Ovary (tissue), 7 donors: ENCODE measurements at regions not wholly inside any gene's neighbourhood (a gene's known extent, or its start where the extent isn't known, plus 50 kb on each side); places are given as distances from the start of the nearest gene placed in this dataset.
A peak's percentile ranks its signal among the peaks of the same experiment; 100 is the strongest.

Experiments used
- DNase-seq, 5 donors: peaks; one replicate each; pipeline ENCODE4 v3.0.0-alpha.2; 2019 to 2020
- H3K27ac ChIP-seq, 2 donors: fragments of 200-600 bp; one replicate each; pipeline versions ENCODE4 v1.5.1 to v1.8.0; 2019 to 2022
- H3K27me3 ChIP-seq: fragments of 200-600 bp; one replicate; pipeline ENCODE4 v1.8.0; 2022
- H3K36me3 ChIP-seq: fragments of 200-600 bp; sonication (generic); one replicate; pipeline ENCODE4 v1.5.1; 2019
- H3K4me1 ChIP-seq: one replicate; pipeline ENCODE4 v1.8.1; 2013; ENCODE audit warnings: mild to moderate bottlenecking, moderate library complexity; ENCODE audit not compliant: insufficient read depth
- H3K4me3 ChIP-seq: fragments of 200-600 bp; sonication (generic); one replicate; pipeline ENCODE4 v1.5.1; 2017
- H3K9me3 ChIP-seq, 2 donors: fragments of 200-600 bp in 1 of 2; sonication (generic) in 1 of 2; one replicate each; pipeline versions ENCODE4 v1.5.1 to v1.8.1; 2013 to 2019; ENCODE audit warnings: mild to moderate bottlenecking in 1 of 2, moderate library complexity in 1 of 2
- CTCF ChIP-seq, 3 donors: fragments of 450-650 bp in 2 of 3; fragments of 200-600 bp in 1 of 3; IDR thresholded peaks; one replicate each; pipeline versions ENCODE4 v1.5.1 to v1.8.0; 2016 to 2022; ENCODE audit warnings: antibody characterized with exemption in 3 of 3, mild to moderate bottlenecking in 1 of 3
- EP300 ChIP-seq: sonication (generic); formaldehyde crosslinking; IDR thresholded peaks from one replicate; pipeline ENCODE4 v1.6.1; 2017; ENCODE audit warnings: antibody characterized with exemption
- POLR2A ChIP-seq: fragments of 450-650 bp; IDR thresholded peaks from one replicate; pipeline ENCODE4 v1.6.1; 2017; ENCODE audit warnings: antibody characterized with exemption, mild to moderate bottlenecking, moderate library complexity
- WGBS, 3 donors: extraction: QIAGEN DNeasy Blood & Tissue Kit in 1 of 3; methylation state at CpG; one replicate each; pipeline versions ENCODE4 v1.1.5 to v1.1.7; 2013 to 2017; 5-methylcytosine and 5-hydroxymethylcytosine counted together
- intact Hi-C, 4 donors: fragments of 100-400 bp; cut with DNase I; formaldehyde crosslinking; loops; one replicate each; pipeline versions ENCODE4 v1.11.0 to v1.15.1; 2022 to 2023
- donor health status: DM: no; HTN: no; CAD: no; lungs with moderate emphysema.
- donor health status: DM: no; HTN: no; CAD: no.
- donor health status: Bipolar disorder and iron deficiency.
- donor health status: DM: no; HTN: no; CAD: no.
- donor health status: DM: yes; HTN: yes; CAD: no.

- TF ChIP-seq EP300 (no peak), POLR2A (no peak), CTCF (IDR thresholded peaks at IDR 0.05) (no peak)
- Histone ChIP-seq H3K9me3 (peaks cover 0 to 2% of the 10 kb centered on the region in 2 donors), H3K4me3 (no peak overlapping the region), H3K27me3 (no peaks in the 10 kb centered on the region), H3K36me3 (no peaks in the 10 kb centered on the region), H3K4me1 (peaks cover 5% of the 10 kb centered on the region), H3K27ac (no peak overlapping the region)
- intact Hi-C loops: loop anchor here in 1 of 4 donors (10.0 kb wide), 1 partner anchor 51 kb away; no protein-coding TSS in a partner anchor
- WGBS, 3 donors: 79 to 87% (median 85%) methylated on average over 6 of the region's 6 CpGs
- no peak for DNase-seq
These were observed 112.5 kb downstream of the TENT4A start for GRCh38 chr5:6825678-6826244.

DNA sequence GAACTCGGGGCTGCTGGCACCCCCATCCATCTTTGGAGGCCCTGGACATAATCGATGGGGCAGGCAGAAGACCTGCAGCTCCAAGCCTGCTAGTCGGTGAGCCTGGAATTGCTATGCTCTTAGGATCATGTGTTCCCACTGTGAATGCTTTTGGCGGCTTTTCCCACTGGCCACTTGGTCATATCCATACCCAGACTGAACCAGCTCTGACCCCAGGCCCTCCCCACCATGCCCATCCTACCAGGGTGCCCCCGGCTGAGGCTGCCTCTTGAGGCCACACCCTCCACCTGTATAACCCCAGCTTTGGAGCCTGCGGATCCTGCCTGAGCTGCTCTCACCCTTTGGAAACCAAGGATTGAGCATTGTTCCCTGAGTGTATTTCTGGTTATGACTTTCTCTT, 113.5 kb downstream of the TENT4A start:
- WGBS, 3 donors: 82 to 89% (median 88%) methylated on average over 6 of the region's 6 CpGs
- Histone ChIP-seq H3K4me1 (peaks cover 5% of the 10 kb centered on the region), H3K27ac (no peak overlapping the region), H3K9me3 (no peaks in the 10 kb centered on the region), H3K36me3 (no peaks in the 10 kb centered on the region), H3K4me3 (no peak overlapping the region), H3K27me3 (no peaks in the 10 kb centered on the region)
- intact Hi-C loops: loop anchor here in 1 of 4 donors (10.0 kb wide), 1 partner anchor 52 kb away; no protein-coding TSS in a partner anchor
- TF ChIP-seq POLR2A (no peak), CTCF (IDR thresholded peaks at IDR 0.05) (no peak), EP300 (no peak)
- DNase-seq: no peak

DNA sequence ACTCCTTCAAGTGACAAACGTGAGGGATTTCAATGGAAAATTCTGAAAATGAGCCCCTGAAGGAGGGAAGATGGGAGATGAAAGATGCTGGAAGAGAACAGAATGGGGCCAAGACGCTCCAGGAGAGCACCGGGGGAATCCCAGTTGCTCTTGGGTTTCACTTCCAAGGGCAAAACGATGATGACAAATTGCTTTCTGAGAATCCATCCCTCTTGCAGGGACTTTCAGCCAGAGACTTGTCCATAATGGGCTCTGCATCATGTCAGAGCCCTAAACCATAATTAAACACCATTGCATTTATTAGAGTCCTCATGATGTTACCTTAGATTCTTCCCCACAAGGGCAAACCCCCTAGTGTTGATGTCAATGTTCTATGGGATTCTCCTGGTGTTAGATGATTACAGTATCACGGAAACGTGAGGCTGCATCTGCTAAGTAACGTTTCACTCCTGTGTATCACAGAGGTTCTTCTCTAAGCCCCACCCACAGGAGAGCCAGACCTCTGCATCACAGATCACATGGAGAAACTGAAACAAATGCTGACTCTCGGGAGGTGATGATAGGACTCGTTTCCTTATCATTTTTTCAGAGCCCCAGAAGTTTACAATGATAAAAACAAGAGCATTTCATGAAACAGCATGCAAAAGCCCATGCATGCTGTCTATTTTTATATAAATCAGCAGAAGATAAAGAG, 114.4 kb downstream of the TENT4A start:
- TF ChIP-seq EP300 (no peak), CTCF (IDR thresholded peaks at IDR 0.05) (no peak), POLR2A (no peak)
- WGBS, 3 donors: 15 to 38% (median 22%) methylated on average over 9 of the region's 9 CpGs

GRCh38 chr5:6829150-6829784, 116.0 kb downstream of the TENT4A start:
- H3K27ac ChIP-seq: no peak overlapping the region
- no peaks in the 10 kb centered on the region for H3K36me3 ChIP-seq
- H3K4me1 ChIP-seq: peaks cover 5% of the 10 kb centered on the region
- no peak overlapping the region for H3K4me3 ChIP-seq
- WGBS, 3 donors: 60 to 70% (median 65%) methylated on average over 5 of the region's 5 CpGs
- DNase-seq: no peak
- no peaks in the 10 kb centered on the region for H3K27me3 ChIP-seq
- H3K9me3 ChIP-seq: no peaks in the 10 kb centered on the region
- intact Hi-C loops: loop anchor here in 1 of 4 donors (10.0 kb wide), 1 partner anchor 54 kb away; no protein-coding TSS in a partner anchor
- TF ChIP-seq CTCF (IDR thresholded peaks at IDR 0.05) (no peak), POLR2A (no peak), EP300 (no peak)

More for the DNA sequence above, 114.4 kb downstream of the TENT4A start:
- Histone ChIP-seq H3K4me3 (no peak overlapping the region), H3K27ac (no peak overlapping the region), H3K9me3 (no peaks in the 10 kb centered on the region), H3K36me3 (no peaks in the 10 kb centered on the region), H3K27me3 (no peaks in the 10 kb centered on the region), H3K4me1 (peaks cover 5% of the 10 kb centered on the region)
- DNase-seq: peak in 1 of 5 donors; percentile 16
- intact Hi-C loops: loop anchor here in 1 of 4 donors (10.0 kb wide), 1 partner anchor 53 kb away; no protein-coding TSS in a partner anchor
